HL-60 (cell line): ENCODE measurements at regions not wholly inside any gene's neighbourhood (a gene's known extent, or its start where the extent isn't known, plus 50 kb on each side); places are given as distances from the start of the nearest gene placed in this dataset.

ENCODE experiments used
- DNase-seq, 2 experiments: peaks; one replicate each; pipeline ENCODE4 v3.0.0-alpha.2; 2010 to 2020; ENCODE audit warnings: low read depth in 1 of 2, low spot score in 1 of 2
- H3K27ac ChIP-seq: fragments of 250-450 bp; sonication (Bioruptor Pico); replicated peaks from 2 replicates; pipeline ENCODE4 v1.5.1; 2020; ENCODE audit warnings: mild to moderate bottlenecking, moderate library complexity
- H3K27me3 ChIP-seq: fragments of 250-450 bp; sonication (Bioruptor Pico); 2 replicates; pipeline ENCODE4 v1.5.1; 2021; ENCODE audit warnings: mild to moderate bottlenecking, moderate library complexity; ENCODE audit not compliant: insufficient read depth, poor library complexity, severe bottlenecking
- H3K4me3 ChIP-seq: replicated peaks from 2 replicates; pipeline ENCODE4 v1.5.1; 2011; ENCODE audit warnings: mild to moderate bottlenecking, control low read depth, low read length; ENCODE audit not compliant: insufficient read depth
- GABPA ChIP-seq: IDR thresholded peaks from 2 replicates; pipeline ENCODE4 v1.6.1; 2012; ENCODE audit warnings: low read depth
- POLR2AphosphoS5 ChIP-seq: IDR thresholded peaks from 2 replicates; pipeline ENCODE4 v1.6.1; 2012; ENCODE audit warnings: low read depth
- SPI1 ChIP-seq: IDR thresholded peaks from 2 replicates; pipeline ENCODE4 v1.6.1; 2012; ENCODE audit warnings: low read depth, mild to moderate bottlenecking, borderline replicate concordance
- TF ChIP-seq, protein P1 (sequence below): IDR thresholded peaks from 2 replicates; pipeline ENCODE4 v1.6.1; 2012; ENCODE audit warnings: low read depth; ENCODE audit not compliant: insufficient replicate concordance
- TF ChIP-seq, protein P2 (sequence below): IDR thresholded peaks from one replicate; pipeline ENCODE4 v1.5.1; 2011; ENCODE audit warnings: low read length, control low read depth, inconsistent platforms; ENCODE audit not compliant: insufficient read depth

DNA sequence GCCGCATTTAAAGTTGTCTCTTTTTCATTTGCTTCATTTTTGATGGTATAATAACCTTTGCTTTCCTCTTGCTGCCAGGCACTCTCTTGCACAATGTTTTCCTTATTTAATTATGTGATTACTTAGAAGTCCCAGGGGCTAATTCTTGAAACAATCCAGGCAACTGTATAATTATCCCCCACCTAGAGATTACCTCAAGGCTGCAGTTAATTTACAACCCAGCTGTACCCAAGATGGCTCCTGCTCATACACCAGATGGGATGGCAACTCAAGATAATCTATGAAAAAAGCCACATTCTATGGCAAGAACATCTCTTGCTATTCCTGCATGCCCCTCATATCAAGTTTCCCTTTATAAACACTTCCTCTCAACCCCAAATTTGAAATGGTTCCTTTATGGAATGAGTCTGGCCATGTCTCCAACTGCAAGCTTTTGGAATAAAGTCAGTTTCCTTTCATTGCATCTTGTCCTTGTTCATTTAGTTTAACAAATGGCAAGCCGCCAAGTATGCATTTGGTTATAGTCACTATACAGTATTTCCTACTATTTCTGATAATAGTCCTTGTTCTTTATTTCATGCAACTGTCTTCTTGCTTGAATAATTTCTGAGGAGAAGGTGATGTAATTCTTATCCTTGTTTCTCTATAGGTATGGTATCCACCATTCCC, 1042.6 kb downstream of the PLA2G4A start:
- Histone ChIP-seq H3K27ac (no peak overlapping the region), H3K27me3 (no peaks in the 10 kb centered on the region), H3K4me3 (no peak overlapping the region)
- TF ChIP-seq, protein P1, sequence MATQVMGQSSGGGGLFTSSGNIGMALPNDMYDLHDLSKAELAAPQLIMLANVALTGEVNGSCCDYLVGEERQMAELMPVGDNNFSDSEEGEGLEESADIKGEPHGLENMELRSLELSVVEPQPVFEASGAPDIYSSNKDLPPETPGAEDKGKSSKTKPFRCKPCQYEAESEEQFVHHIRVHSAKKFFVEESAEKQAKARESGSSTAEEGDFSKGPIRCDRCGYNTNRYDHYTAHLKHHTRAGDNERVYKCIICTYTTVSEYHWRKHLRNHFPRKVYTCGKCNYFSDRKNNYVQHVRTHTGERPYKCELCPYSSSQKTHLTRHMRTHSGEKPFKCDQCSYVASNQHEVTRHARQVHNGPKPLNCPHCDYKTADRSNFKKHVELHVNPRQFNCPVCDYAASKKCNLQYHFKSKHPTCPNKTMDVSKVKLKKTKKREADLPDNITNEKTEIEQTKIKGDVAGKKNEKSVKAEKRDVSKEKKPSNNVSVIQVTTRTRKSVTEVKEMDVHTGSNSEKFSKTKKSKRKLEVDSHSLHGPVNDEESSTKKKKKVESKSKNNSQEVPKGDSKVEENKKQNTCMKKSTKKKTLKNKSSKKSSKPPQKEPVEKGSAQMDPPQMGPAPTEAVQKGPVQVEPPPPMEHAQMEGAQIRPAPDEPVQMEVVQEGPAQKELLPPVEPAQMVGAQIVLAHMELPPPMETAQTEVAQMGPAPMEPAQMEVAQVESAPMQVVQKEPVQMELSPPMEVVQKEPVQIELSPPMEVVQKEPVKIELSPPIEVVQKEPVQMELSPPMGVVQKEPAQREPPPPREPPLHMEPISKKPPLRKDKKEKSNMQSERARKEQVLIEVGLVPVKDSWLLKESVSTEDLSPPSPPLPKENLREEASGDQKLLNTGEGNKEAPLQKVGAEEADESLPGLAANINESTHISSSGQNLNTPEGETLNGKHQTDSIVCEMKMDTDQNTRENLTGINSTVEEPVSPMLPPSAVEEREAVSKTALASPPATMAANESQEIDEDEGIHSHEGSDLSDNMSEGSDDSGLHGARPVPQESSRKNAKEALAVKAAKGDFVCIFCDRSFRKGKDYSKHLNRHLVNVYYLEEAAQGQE: no peak
- TF ChIP-seq POLR2AphosphoS5 (no peak), GABPA (no peak), SPI1 (no peak)
- TF ChIP-seq, protein P2, sequence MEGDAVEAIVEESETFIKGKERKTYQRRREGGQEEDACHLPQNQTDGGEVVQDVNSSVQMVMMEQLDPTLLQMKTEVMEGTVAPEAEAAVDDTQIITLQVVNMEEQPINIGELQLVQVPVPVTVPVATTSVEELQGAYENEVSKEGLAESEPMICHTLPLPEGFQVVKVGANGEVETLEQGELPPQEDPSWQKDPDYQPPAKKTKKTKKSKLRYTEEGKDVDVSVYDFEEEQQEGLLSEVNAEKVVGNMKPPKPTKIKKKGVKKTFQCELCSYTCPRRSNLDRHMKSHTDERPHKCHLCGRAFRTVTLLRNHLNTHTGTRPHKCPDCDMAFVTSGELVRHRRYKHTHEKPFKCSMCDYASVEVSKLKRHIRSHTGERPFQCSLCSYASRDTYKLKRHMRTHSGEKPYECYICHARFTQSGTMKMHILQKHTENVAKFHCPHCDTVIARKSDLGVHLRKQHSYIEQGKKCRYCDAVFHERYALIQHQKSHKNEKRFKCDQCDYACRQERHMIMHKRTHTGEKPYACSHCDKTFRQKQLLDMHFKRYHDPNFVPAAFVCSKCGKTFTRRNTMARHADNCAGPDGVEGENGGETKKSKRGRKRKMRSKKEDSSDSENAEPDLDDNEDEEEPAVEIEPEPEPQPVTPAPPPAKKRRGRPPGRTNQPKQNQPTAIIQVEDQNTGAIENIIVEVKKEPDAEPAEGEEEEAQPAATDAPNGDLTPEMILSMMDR: no peak
- no peak for DNase-seq

DNA sequence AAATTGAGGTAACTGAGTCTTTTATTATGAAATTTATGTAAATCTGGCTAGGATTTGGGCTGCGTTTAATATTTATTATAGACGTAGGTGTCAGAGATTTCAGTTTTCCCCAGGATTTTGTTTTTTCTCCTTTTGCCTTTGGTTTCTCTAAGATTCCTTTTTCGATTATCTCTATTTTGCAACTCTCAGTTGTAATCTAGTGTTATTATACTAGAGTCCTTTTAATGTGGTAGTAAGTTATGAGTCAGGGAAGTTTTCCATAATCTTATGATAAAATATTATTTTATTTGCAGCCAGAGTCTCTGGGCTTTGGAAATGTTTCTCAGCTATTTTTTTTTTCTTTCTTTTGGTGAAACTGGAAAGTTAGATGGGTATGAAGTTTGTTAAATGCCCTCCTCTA, 1043.8 kb downstream of the PLA2G4A start:
- no peak for DNase-seq
- TF ChIP-seq POLR2AphosphoS5 (no peak), GABPA (no peak), SPI1 (no peak)
- TF ChIP-seq, protein P2: no peak
- TF ChIP-seq, protein P1: no peak
- Histone ChIP-seq H3K4me3 (no peak overlapping the region), H3K27ac (no peak overlapping the region), H3K27me3 (no peaks in the 10 kb centered on the region)

DNA sequence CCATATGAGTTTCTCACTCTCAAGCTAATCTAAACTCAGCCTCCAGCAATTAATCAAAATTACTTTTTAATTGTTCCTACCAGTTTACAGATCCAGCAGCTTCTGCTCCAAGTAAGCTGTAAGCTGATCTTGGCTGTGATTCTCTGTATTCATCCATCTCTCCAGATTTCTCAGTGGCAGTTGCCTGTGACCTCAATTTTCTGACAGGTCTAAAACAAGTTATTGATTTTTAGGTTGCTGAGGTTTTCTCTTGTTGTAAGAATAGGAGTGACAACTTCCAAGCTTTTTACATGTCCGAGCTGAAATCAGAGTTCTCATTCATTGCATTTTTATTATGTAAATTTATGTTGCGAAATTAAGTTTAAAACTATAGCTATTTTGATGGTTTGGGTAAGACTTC, 1044.4 kb downstream of the PLA2G4A start:
- TF ChIP-seq GABPA (no peak), POLR2AphosphoS5 (no peak), SPI1 (no peak)
- TF ChIP-seq, protein P2: no peak
- TF ChIP-seq, protein P1: no peak
- no peak for DNase-seq
- no peak overlapping the region for H3K27ac ChIP-seq
- H3K4me3 ChIP-seq: no peak overlapping the region
- no peaks in the 10 kb centered on the region for H3K27me3 ChIP-seq
